ENCODE measurements at regions not wholly inside any gene's neighbourhood (a gene's known extent, or its start where the extent isn't known, plus 50 kb on each side); places are given as distances from the start of the nearest gene placed in this dataset.
"Not testable (repeated sequence)": the region's sequence is repeated elsewhere in the genome, so short reads cannot be mapped to it uniquely, and the experiment has no call there.

- no peak for DNase-seq (ENCODE audit: low read depth)
Observed at GRCh38 chr13:34164582-34164981, 346.6 kb downstream of the RFC3 start.

GRCh38 chr13:34165158-34165557, 347.2 kb downstream of the RFC3 start:
- no peak for DNase-seq (ENCODE audit: low read depth)

GRCh38 chr13:34166406-34166805, 348.5 kb downstream of the RFC3 start:
- DNase-seq (ENCODE audit: low read depth): no peak

GRCh38 chr13:34167347-34167746, 349.4 kb downstream of the RFC3 start:
- DNase-seq (ENCODE audit: low read depth): no peak

GRCh38 chr13:34172048-34172447, 354.1 kb downstream of the RFC3 start:
- no peak for DNase-seq (ENCODE audit: low read depth)

GRCh38 chr13:34174671-34175145, 356.8 kb downstream of the RFC3 start:
- no peak for DNase-seq (ENCODE audit: low read depth)

GRCh38 chr13:34175551-34175950, 357.6 kb downstream of the RFC3 start:
- no peak for DNase-seq (ENCODE audit: low read depth)

GRCh38 chr13:34176633-34177032, 358.7 kb downstream of the RFC3 start:
- no peak for DNase-seq (ENCODE audit: low read depth)

GRCh38 chr13:34179481-34179880, 361.5 kb downstream of the RFC3 start:
- no peak for DNase-seq (ENCODE audit: low read depth)

GRCh38 chr13:34179927-34180326, 362.0 kb downstream of the RFC3 start:
- DNase-seq (ENCODE audit: low read depth): no peak

- DNase-seq (ENCODE audit: low read depth): not testable (repeated sequence)
Observed at GRCh38 chr13:34181256-34181655, 363.3 kb downstream of the RFC3 start.

- no peak for DNase-seq (ENCODE audit: low read depth)
Observed at GRCh38 chr13:34189946-34190345, 372.0 kb downstream of the RFC3 start.

- DNase-seq (ENCODE audit: low read depth): no peak
Observed at GRCh38 chr13:34201050-34201913, 383.3 kb downstream of the RFC3 start.

GRCh38 chr13:34207334-34207733, 389.4 kb downstream of the RFC3 start:
- DNase-seq (ENCODE audit: low read depth): peak; percentile 65

- no peak for DNase-seq (ENCODE audit: low read depth)
Observed at GRCh38 chr13:34207872-34208271, 389.9 kb downstream of the RFC3 start.

- no peak for DNase-seq (ENCODE audit: low read depth)
Observed at GRCh38 chr13:34208336-34208735, 390.4 kb downstream of the RFC3 start.

GRCh38 chr13:34210341-34210740, 392.4 kb downstream of the RFC3 start:
- DNase-seq (ENCODE audit: low read depth): no peak

- DNase-seq (ENCODE audit: low read depth): no peak
Observed at GRCh38 chr13:34214686-34215085, 396.7 kb downstream of the RFC3 start.

GRCh38 chr13:34216256-34216655, 398.3 kb downstream of the RFC3 start:
- DNase-seq (ENCODE audit: low read depth): no peak

GRCh38 chr13:34217343-34218025, 399.5 kb downstream of the RFC3 start:
- DNase-seq (ENCODE audit: low read depth): no peak

- no peak for DNase-seq (ENCODE audit: low read depth)
Observed at GRCh38 chr13:34223984-34224383, 406.0 kb downstream of the RFC3 start.

- no peak for DNase-seq (ENCODE audit: low read depth)
Observed at GRCh38 chr13:34224877-34225276, 406.9 kb downstream of the RFC3 start.

GRCh38 chr13:34230271-34230670, 412.3 kb downstream of the RFC3 start:
- no peak for DNase-seq (ENCODE audit: low read depth)

Measured in Daoy (cell line).